GM18505 (cell line): ENCODE measurements at regions not wholly inside any gene's neighbourhood (a gene's known extent, or its start where the extent isn't known, plus 50 kb on each side); places are given as distances from the start of the nearest gene placed in this dataset.

Source experiments
- ATAC-seq: cut with Tn5 transposase; IDR thresholded peaks from one replicate; pipeline ENCODE4 v1.9.1; 2021; ENCODE audit not compliant: unreplicated experiment
- POLR2A ChIP-seq: IDR thresholded peaks from 4 replicates; pipeline ENCODE4 v1.6.1; 2011; ENCODE audit warnings: borderline replicate concordance; ENCODE audit not compliant: insufficient read depth, insufficient read length; ENCODE audit errors: extremely low read depth

- no peak for TF ChIP-seq POLR2A
- no peak for ATAC-seq
Measured at GRCh38 chr1:34696230-34696629, 58.6 kb upstream of the GJB5 start.

- no peak for ATAC-seq
- TF ChIP-seq POLR2A = no peak
Measured at GRCh38 chr1:34696981-34697380, 57.9 kb upstream of the GJB5 start.

GRCh38 chr1:34697818-34698217 lies 57.0 kb upstream of the GJB5 start:
- ATAC-seq = no peak
- no peak for TF ChIP-seq POLR2A

GRCh38 chr1:34701326-34702060 lies 53.4 kb upstream of the GJB5 start:
- no peak for TF ChIP-seq POLR2A
- no peak for ATAC-seq
